ENCODE measurements at regions not wholly inside any gene's neighbourhood (a gene's known extent, or its start where the extent isn't known, plus 50 kb on each side); places are given as distances from the start of the nearest gene placed in this dataset.

DNA sequence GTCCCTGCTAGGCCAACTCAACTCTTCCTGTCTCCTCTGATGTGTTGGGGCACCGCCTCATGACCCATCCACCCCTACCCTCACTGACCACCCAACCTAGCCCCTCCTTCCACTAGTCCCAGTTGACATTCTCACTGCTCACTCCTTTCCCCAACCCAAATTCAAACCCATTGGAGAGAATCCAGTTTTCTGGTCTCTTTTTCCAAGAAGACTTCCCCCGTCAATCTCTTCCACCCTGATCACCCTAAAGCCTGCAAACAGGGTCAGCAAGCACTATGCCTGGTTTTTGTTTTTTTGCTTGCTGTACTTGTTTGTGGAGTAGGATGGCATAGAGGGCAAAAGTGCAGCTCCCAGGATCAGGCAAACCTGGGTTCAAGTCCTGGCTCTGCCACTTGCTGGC is 176.6 kb upstream of the PPP2R3A start:
- H3K9me3 ChIP-seq: no peaks in the 10 kb centered on the region
- TF ChIP-seq, protein P1, sequence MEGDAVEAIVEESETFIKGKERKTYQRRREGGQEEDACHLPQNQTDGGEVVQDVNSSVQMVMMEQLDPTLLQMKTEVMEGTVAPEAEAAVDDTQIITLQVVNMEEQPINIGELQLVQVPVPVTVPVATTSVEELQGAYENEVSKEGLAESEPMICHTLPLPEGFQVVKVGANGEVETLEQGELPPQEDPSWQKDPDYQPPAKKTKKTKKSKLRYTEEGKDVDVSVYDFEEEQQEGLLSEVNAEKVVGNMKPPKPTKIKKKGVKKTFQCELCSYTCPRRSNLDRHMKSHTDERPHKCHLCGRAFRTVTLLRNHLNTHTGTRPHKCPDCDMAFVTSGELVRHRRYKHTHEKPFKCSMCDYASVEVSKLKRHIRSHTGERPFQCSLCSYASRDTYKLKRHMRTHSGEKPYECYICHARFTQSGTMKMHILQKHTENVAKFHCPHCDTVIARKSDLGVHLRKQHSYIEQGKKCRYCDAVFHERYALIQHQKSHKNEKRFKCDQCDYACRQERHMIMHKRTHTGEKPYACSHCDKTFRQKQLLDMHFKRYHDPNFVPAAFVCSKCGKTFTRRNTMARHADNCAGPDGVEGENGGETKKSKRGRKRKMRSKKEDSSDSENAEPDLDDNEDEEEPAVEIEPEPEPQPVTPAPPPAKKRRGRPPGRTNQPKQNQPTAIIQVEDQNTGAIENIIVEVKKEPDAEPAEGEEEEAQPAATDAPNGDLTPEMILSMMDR (IDR thresholded peaks at IDR 0.05; ENCODE audit: low read depth, low read length): no peak

DNA sequence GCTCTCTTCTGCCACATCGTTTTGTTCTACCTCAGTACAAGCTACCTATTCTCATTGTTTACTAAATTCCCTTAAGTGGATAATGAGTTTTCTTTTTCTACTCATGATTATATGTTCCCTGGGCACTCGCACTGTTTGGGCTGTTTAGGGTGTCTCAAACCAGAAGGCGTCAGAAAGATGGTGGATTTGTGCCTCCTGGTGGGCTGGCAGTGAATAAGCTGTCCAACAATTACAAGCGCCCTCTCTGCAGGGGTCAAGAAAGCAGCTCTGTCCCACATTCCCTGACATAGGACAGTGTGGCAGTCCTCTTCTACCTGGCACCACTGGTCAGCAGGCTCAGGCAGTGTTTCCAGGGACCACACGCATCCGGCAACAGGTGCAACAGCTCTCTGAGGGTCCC is 173.4 kb upstream of the PPP2R3A start:
- H3K4me3 ChIP-seq (ENCODE audit: low read depth, low read length): no peak overlapping the region
- TF ChIP-seq, protein P1 (IDR thresholded peaks at IDR 0.05; ENCODE audit: low read depth, low read length): peak; percentile 15; the same call in 1 of the 2 replicates
- no peaks in the 10 kb centered on the region for H3K36me3 ChIP-seq
- H3K4me1 ChIP-seq: no peaks in the 10 kb centered on the region
- no peaks in the 10 kb centered on the region for H3K9me3 ChIP-seq
- no peak for DNase-seq
- H3K27me3 ChIP-seq: no peaks in the 10 kb centered on the region

More for the DNA sequence above, 176.6 kb upstream of the PPP2R3A start:
- no peaks in the 10 kb centered on the region for H3K36me3 ChIP-seq
- no peaks in the 10 kb centered on the region for H3K27me3 ChIP-seq
- DNase-seq: no peak
- H3K4me3 ChIP-seq (ENCODE audit: low read depth, low read length): no peak overlapping the region
- no peaks in the 10 kb centered on the region for H3K4me1 ChIP-seq

DNA sequence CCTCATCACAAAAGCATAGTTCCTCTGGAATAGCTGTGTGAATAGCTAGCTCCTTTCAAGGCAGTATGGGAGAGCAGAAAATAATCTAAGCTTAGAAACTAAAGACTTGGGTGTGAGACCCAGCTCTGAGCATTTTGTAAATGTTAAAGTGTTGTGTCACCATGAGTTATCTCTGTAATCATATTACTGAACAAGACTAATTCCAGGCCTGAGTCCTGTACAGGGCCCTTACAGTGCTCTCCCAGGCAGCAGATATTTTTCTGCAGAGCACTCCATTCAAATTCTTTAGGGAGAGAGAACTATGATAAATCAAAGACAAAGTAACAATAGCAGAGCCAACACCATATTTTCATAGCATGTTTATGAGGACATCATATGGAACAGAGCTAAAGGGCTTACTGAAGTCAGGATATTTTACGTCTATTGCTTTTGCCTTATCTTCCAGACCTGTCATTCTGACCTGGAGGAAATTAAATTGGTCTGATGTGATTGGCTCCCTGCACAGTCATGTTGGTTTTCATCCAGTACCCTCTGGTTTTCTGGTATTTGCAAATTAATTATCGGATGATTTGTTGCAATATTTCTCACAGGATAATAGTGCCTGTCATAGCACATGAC is 172.6 kb upstream of the PPP2R3A start:
- no peaks in the 10 kb centered on the region for H3K9me3 ChIP-seq
- no peak overlapping the region for H3K4me3 ChIP-seq (ENCODE audit: low read depth, low read length)
- no peak for DNase-seq
- TF ChIP-seq, protein P1 (IDR thresholded peaks at IDR 0.05; ENCODE audit: low read depth, low read length): no peak
- H3K36me3 ChIP-seq: no peaks in the 10 kb centered on the region
- no peaks in the 10 kb centered on the region for H3K4me1 ChIP-seq
- no peaks in the 10 kb centered on the region for H3K27me3 ChIP-seq

DNA sequence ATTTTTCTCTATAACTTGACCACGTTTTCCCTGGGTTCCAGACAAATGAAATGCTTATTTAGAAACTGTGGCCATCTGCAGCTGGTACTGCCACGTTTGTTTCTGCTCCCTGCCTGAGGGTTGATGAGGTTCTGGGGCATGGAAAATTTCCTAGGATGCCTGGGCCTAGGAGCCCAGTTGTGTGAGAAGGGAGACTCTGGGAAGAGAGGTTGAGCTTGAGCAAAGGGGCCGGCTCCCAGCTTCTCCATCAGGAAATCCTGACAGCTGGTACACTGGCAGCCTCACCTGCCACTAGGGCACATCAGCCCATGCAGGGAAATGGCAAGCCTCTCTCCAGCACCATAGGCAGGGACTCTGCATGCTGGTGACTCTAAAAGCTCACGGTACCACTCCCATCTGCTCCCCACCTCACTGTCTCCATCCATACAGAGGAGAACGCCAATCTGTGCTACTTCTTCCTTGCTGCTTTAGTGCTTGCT is 165.4 kb upstream of the PPP2R3A start:
- H3K27me3 ChIP-seq: no peaks in the 10 kb centered on the region
- H3K36me3 ChIP-seq: no peaks in the 10 kb centered on the region
- H3K9me3 ChIP-seq: no peaks in the 10 kb centered on the region
- no peaks in the 10 kb centered on the region for H3K4me1 ChIP-seq
- TF ChIP-seq, protein P1 (IDR thresholded peaks at IDR 0.05; ENCODE audit: low read depth, low read length): no peak
- no peak overlapping the region for H3K4me3 ChIP-seq (ENCODE audit: low read depth, low read length)
- no peak for DNase-seq

DNA sequence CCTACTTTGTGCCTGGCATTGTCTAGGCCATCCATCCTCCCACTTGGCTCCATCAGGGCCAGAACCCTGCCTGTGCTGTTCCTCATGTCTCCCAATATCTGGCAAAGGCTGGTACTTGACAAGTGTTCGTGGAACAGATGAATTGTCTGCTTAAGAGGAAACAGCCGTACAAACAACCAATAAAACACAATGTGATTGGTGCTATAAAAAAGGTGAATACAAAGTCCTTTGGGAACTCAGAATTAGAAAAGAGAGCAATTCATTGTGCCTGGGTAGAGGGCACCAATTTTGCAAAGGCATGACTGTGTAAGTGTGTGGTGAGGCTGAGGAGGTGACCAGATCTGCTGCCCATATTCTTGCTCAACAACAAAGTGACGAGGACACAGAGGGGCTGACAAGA is 164.5 kb upstream of the PPP2R3A start:
- Histone ChIP-seq H3K9me3 (no peaks in the 10 kb centered on the region), H3K27me3 (no peaks in the 10 kb centered on the region), H3K4me1 (no peaks in the 10 kb centered on the region), H3K36me3 (no peaks in the 10 kb centered on the region), H3K4me3 (ENCODE audit: low read depth, low read length) (no peak overlapping the region)
- DNase-seq: no peak
- TF ChIP-seq, protein P1 (IDR thresholded peaks at IDR 0.05; ENCODE audit: low read depth, low read length): no peak

DNA sequence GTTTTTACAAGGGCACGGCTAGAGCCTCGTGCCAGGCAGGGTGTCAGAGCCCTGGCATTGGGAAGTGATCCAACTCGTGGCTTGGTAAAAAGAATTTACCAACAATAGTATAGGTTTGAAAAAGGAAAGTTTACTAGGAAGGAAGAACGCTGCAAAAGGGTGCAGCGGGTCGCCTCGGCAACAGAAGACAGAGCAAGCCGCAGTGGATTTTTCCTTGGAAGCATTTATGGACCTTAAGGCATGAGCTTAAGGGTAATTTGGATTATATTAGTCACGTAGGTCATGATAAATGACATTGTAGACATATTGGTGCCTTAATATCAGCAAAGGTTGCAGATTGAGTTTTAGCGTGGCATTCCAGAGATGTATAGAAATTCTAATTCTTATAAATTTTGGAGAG is 163.4 kb upstream of the PPP2R3A start:
- Histone ChIP-seq H3K4me1 (no peaks in the 10 kb centered on the region), H3K36me3 (no peaks in the 10 kb centered on the region), H3K4me3 (ENCODE audit: low read depth, low read length) (no peak overlapping the region), H3K9me3 (no peaks in the 10 kb centered on the region), H3K27me3 (no peaks in the 10 kb centered on the region)
- no peak for DNase-seq
- TF ChIP-seq, protein P1 (IDR thresholded peaks at IDR 0.05; ENCODE audit: low read depth, low read length): no peak
